HUES48 (cell line): ENCODE measurements at regions not wholly inside any gene's neighbourhood (a gene's known extent, or its start where the extent isn't known, plus 50 kb on each side); places are given as distances from the start of the nearest gene placed in this dataset.

Source experiments
- H3K27ac ChIP-seq: one replicate; pipeline ENCODE4 v1.7.0; 2013; ENCODE audit warnings: low read depth, low read length, inconsistent platforms
- H3K27me3 ChIP-seq: 2 replicates; pipeline ENCODE4 v1.6.1; 2013; ENCODE audit warnings: mild to moderate bottlenecking, low read length; ENCODE audit not compliant: control insufficient read depth, insufficient read depth
- H3K36me3 ChIP-seq: 2 replicates; pipeline ENCODE4 v1.6.1; 2013; ENCODE audit warnings: low read length; ENCODE audit not compliant: control insufficient read depth, insufficient read depth
- H3K4me1 ChIP-seq: 2 replicates; pipeline ENCODE4 v1.6.1; 2013; ENCODE audit warnings: mild to moderate bottlenecking, low read length; ENCODE audit not compliant: control insufficient read depth, insufficient read depth
- H3K4me3 ChIP-seq: 2 replicates; pipeline ENCODE4 v1.5.1; 2013; ENCODE audit warnings: mild to moderate bottlenecking, low read depth, low read length
- H3K9ac ChIP-seq: 2 replicates; pipeline ENCODE4 v1.6.1; 2013; ENCODE audit warnings: mild to moderate bottlenecking, low read depth, low read length, moderate library complexity
- H3K9me3 ChIP-seq: 2 replicates; pipeline ENCODE4 v1.6.1; 2013; ENCODE audit warnings: low read length; ENCODE audit not compliant: control insufficient read depth, insufficient read depth

GRCh38 chr17:33526717-33527116, 233.6 kb upstream of the ASIC2 start:
- H3K9me3 ChIP-seq = 0 out of 2 replicates have a peak, but pooled peaks cover 3% of the 10 kb centered on the region
- no peak overlapping the region for H3K4me3 ChIP-seq
- H3K4me1 ChIP-seq = no peaks in the 10 kb centered on the region; the same call in 1 of the 2 replicates
- no peaks in the 10 kb centered on the region for H3K27me3 ChIP-seq
- H3K36me3 ChIP-seq = no peaks in the 10 kb centered on the region
- H3K9ac ChIP-seq = no peak overlapping the region
- no peak overlapping the region for H3K27ac ChIP-seq

- H3K36me3 ChIP-seq = no peaks in the 10 kb centered on the region
- H3K27me3 ChIP-seq = no peaks in the 10 kb centered on the region
- no peak overlapping the region for H3K4me3 ChIP-seq
- H3K4me1 ChIP-seq = no peaks in the 10 kb centered on the region
- H3K27ac ChIP-seq = no peak overlapping the region
- no peak overlapping the region for H3K9ac ChIP-seq
- H3K9me3 ChIP-seq = 0 out of 2 replicates have a peak, but pooled peaks cover 3% of the 10 kb centered on the region
Measured at GRCh38 chr17:33527290-33527689, 234.2 kb upstream of the ASIC2 start.

GRCh38 chr17:33528846-33529245, 235.8 kb upstream of the ASIC2 start:
- H3K36me3 ChIP-seq = no peaks in the 10 kb centered on the region
- 0 out of 2 replicates have a peak, but pooled peaks cover 3% of the 10 kb centered on the region for H3K9me3 ChIP-seq
- no peak overlapping the region for H3K27ac ChIP-seq
- H3K4me3 ChIP-seq = no peak overlapping the region
- H3K4me1 ChIP-seq = no peaks in the 10 kb centered on the region
- no peak overlapping the region for H3K9ac ChIP-seq
- no peaks in the 10 kb centered on the region for H3K27me3 ChIP-seq

GRCh38 chr17:33529816-33530215, 236.7 kb upstream of the ASIC2 start:
- Histone ChIP-seq H3K9me3 (0 out of 2 replicates have a peak, but pooled peaks cover 3% of the 10 kb centered on the region), H3K36me3 (no peaks in the 10 kb centered on the region), H3K4me3 (no peak overlapping the region), H3K27ac (no peak overlapping the region), H3K27me3 (no peaks in the 10 kb centered on the region), H3K4me1 (no peaks in the 10 kb centered on the region), H3K9ac (no peak overlapping the region)

GRCh38 chr17:33531311-33531710, 238.2 kb upstream of the ASIC2 start:
- no peaks in the 10 kb centered on the region for H3K27me3 ChIP-seq
- no peak overlapping the region for H3K9ac ChIP-seq
- 0 out of 2 replicates have a peak, but pooled peaks cover 3% of the 10 kb centered on the region for H3K9me3 ChIP-seq
- no peak overlapping the region for H3K27ac ChIP-seq
- H3K4me3 ChIP-seq = no peak overlapping the region
- H3K36me3 ChIP-seq = no peaks in the 10 kb centered on the region
- no peaks in the 10 kb centered on the region for H3K4me1 ChIP-seq

- Histone ChIP-seq H3K9ac (no peak overlapping the region), H3K4me3 (no peak overlapping the region), H3K4me1 (no peaks in the 10 kb centered on the region), H3K27me3 (no peaks in the 10 kb centered on the region), H3K27ac (no peak overlapping the region), H3K36me3 (no peaks in the 10 kb centered on the region), H3K9me3 (no peaks in the 10 kb centered on the region)
Measured at GRCh38 chr17:33534087-33534486, 241.0 kb upstream of the ASIC2 start.

- no peak overlapping the region for H3K9ac ChIP-seq
- no peaks in the 10 kb centered on the region for H3K27me3 ChIP-seq
- no peak overlapping the region for H3K4me3 ChIP-seq
- no peaks in the 10 kb centered on the region for H3K36me3 ChIP-seq
- H3K27ac ChIP-seq = no peak overlapping the region
- H3K4me1 ChIP-seq = no peaks in the 10 kb centered on the region
- H3K9me3 ChIP-seq = no peaks in the 10 kb centered on the region
Measured at GRCh38 chr17:33545124-33545523, 252.0 kb upstream of the ASIC2 start.

GRCh38 chr17:33550261-33550660, 257.2 kb upstream of the ASIC2 start:
- H3K4me1 ChIP-seq = peaks cover 7% of the 10 kb centered on the region; the same call in 1 of the 2 replicates
- no peak overlapping the region for H3K9ac ChIP-seq
- no peak overlapping the region for H3K4me3 ChIP-seq
- H3K27ac ChIP-seq = no peak overlapping the region
- no peaks in the 10 kb centered on the region for H3K27me3 ChIP-seq
- H3K36me3 ChIP-seq = no peaks in the 10 kb centered on the region
- no peaks in the 10 kb centered on the region for H3K9me3 ChIP-seq

GRCh38 chr17:33551075-33551474, 258.0 kb upstream of the ASIC2 start:
- Histone ChIP-seq H3K27ac (no peak overlapping the region), H3K4me1 (peaks cover 7% of the 10 kb centered on the region; the same call in 1 of the 2 replicates), H3K4me3 (no peak overlapping the region), H3K9me3 (no peaks in the 10 kb centered on the region), H3K27me3 (no peaks in the 10 kb centered on the region), H3K9ac (no peak overlapping the region), H3K36me3 (no peaks in the 10 kb centered on the region)

- no peak overlapping the region for H3K4me3 ChIP-seq
- no peak overlapping the region for H3K27ac ChIP-seq
- no peaks in the 10 kb centered on the region for H3K27me3 ChIP-seq
- no peaks in the 10 kb centered on the region for H3K36me3 ChIP-seq
- no peaks in the 10 kb centered on the region for H3K9me3 ChIP-seq
- H3K9ac ChIP-seq = no peak overlapping the region
- H3K4me1 ChIP-seq = peaks cover 7% of the 10 kb centered on the region; the same call in 1 of the 2 replicates
Measured at GRCh38 chr17:33551911-33552310, 258.8 kb upstream of the ASIC2 start.

GRCh38 chr17:33560165-33560564, 267.1 kb upstream of the ASIC2 start:
- Histone ChIP-seq H3K36me3 (no peaks in the 10 kb centered on the region), H3K9me3 (no peaks in the 10 kb centered on the region), H3K4me3 (no peak overlapping the region), H3K27ac (no peak overlapping the region), H3K4me1 (no peaks in the 10 kb centered on the region), H3K27me3 (no peaks in the 10 kb centered on the region), H3K9ac (no peak overlapping the region)

- no peak overlapping the region for H3K9ac ChIP-seq
- no peak overlapping the region for H3K27ac ChIP-seq
- H3K4me1 ChIP-seq = no peaks in the 10 kb centered on the region
- peaks cover 4% of the 10 kb centered on the region; the same call in 1 of the 2 replicates for H3K9me3 ChIP-seq
- no peak overlapping the region for H3K4me3 ChIP-seq
- H3K36me3 ChIP-seq = no peaks in the 10 kb centered on the region
- H3K27me3 ChIP-seq = no peaks in the 10 kb centered on the region
Measured at GRCh38 chr17:33560871-33561270, 267.8 kb upstream of the ASIC2 start.
